BJ (cell line): ENCODE measurements at regions not wholly inside any gene's neighbourhood (a gene's known extent, or its start where the extent isn't known, plus 50 kb on each side); places are given as distances from the start of the nearest gene placed in this dataset.

Experiments used
- CTCF ChIA-PET: fragments of 350-600 bp; formaldehyde crosslinking; extraction: SDS; loops from one replicate; lab custom pipeline; 2021; ENCODE audit warnings: antibody characterized with exemption, inconsistent platforms; lab: Yijun Ruan, JAX
- POLR2A ChIA-PET: fragments of 300-600 bp; sonication (Branson Sonifier 250); formaldehyde crosslinking; extraction: SDS; loops from one replicate; lab custom pipeline; 2021; ENCODE audit warnings: antibody characterized with exemption; lab: Charles Lee
- DNase-seq: peaks from one replicate; pipeline ENCODE4 v3.0.0-alpha.2; 2011; ENCODE audit warnings: low read depth
- H3K27me3 ChIP-seq: 2 replicates; pipeline ENCODE4 v1.6.0; 2011; ENCODE audit warnings: low read length; ENCODE audit not compliant: control insufficient read depth, insufficient read depth
- H3K36me3 ChIP-seq: 2 replicates; pipeline ENCODE4 v1.5.1; 2011; ENCODE audit warnings: low read length; ENCODE audit not compliant: control insufficient read depth, insufficient read depth
- H3K4me3 ChIP-seq: 2 replicates; pipeline ENCODE4 v1.5.1; 2011; ENCODE audit warnings: low read depth, mild to moderate bottlenecking, control low read depth, low read length
- CTCF ChIP-seq: IDR thresholded peaks from 2 replicates; pipeline ENCODE4 v1.5.1; 2011; ENCODE audit warnings: low read depth, mild to moderate bottlenecking, control low read depth, inconsistent platforms, low read length, moderate library complexity; ENCODE audit not compliant: insufficient read depth

- no peak for TF ChIP-seq CTCF
- DNase-seq: no peak
- no peaks in the 10 kb centered on the region for H3K27me3 ChIP-seq
- no peaks in the 10 kb centered on the region for H3K36me3 ChIP-seq
- POLR2A ChIA-PET: no interaction called here
- CTCF ChIA-PET: no interaction called here
- H3K4me3 ChIP-seq: no peak overlapping the region
Observed at GRCh38 chr18:73945130-73945792, 202.4 kb downstream of the FBXO15 start.

- no peak for TF ChIP-seq CTCF
- Histone ChIP-seq H3K27me3 (no peaks in the 10 kb centered on the region), H3K4me3 (no peak overlapping the region), H3K36me3 (no peaks in the 10 kb centered on the region)
- no peak for DNase-seq
- POLR2A ChIA-PET: no interaction called here
- CTCF ChIA-PET: no interaction called here
Observed at GRCh38 chr18:73944715-73945114, 202.9 kb downstream of the FBXO15 start.

GRCh38 chr18:73943763-73944162 lies 203.9 kb downstream of the FBXO15 start:
- no peaks in the 10 kb centered on the region for H3K27me3 ChIP-seq
- no peak for TF ChIP-seq CTCF
- H3K4me3 ChIP-seq: no peak overlapping the region
- CTCF ChIA-PET: no interaction called here
- H3K36me3 ChIP-seq: no peaks in the 10 kb centered on the region
- DNase-seq: no peak
- POLR2A ChIA-PET: no interaction called here

GRCh38 chr18:73942956-73943355 lies 204.7 kb downstream of the FBXO15 start:
- DNase-seq: no peak
- H3K27me3 ChIP-seq: peaks cover 2% of the 10 kb centered on the region; the same call in 1 of the 2 replicates
- ChIA-PET POLR2A (no interaction called here), CTCF (interaction anchor here (0.6 kb wide), 1 partner anchor 1180 kb away, joined by 3 read pairs; no protein-coding TSS in a partner anchor)
- no peaks in the 10 kb centered on the region for H3K36me3 ChIP-seq
- no peak overlapping the region for H3K4me3 ChIP-seq
- TF ChIP-seq CTCF: no peak

- CTCF ChIA-PET: interaction anchor here (0.6 kb wide), 1 partner anchor 1179 kb away, joined by 3 read pairs; no protein-coding TSS in a partner anchor
- no peaks in the 10 kb centered on the region for H3K36me3 ChIP-seq
- POLR2A ChIA-PET: no interaction called here
- TF ChIP-seq CTCF: no peak
- H3K27me3 ChIP-seq: peaks cover 2% of the 10 kb centered on the region; the same call in 1 of the 2 replicates
- DNase-seq: no peak
- H3K4me3 ChIP-seq: no peak overlapping the region
Observed at GRCh38 chr18:73942081-73942625, 205.5 kb downstream of the FBXO15 start.
